HG02938 (cell line): ENCODE measurements at regions not wholly inside any gene's neighbourhood (a gene's known extent, or its start where the extent isn't known, plus 50 kb on each side); places are given as distances from the start of the nearest gene placed in this dataset.
"Not testable (repeated sequence)": the region's sequence is repeated elsewhere in the genome, so short reads cannot be mapped to it uniquely, and the experiment has no call there.

Experiments
- ATAC-seq: cut with Tn5 transposase; IDR thresholded peaks from one replicate; pipeline ENCODE4 v1.9.1; 2021; ENCODE audit warnings: mild to moderate bottlenecking, moderate library complexity; ENCODE audit not compliant: unreplicated experiment

DNA sequence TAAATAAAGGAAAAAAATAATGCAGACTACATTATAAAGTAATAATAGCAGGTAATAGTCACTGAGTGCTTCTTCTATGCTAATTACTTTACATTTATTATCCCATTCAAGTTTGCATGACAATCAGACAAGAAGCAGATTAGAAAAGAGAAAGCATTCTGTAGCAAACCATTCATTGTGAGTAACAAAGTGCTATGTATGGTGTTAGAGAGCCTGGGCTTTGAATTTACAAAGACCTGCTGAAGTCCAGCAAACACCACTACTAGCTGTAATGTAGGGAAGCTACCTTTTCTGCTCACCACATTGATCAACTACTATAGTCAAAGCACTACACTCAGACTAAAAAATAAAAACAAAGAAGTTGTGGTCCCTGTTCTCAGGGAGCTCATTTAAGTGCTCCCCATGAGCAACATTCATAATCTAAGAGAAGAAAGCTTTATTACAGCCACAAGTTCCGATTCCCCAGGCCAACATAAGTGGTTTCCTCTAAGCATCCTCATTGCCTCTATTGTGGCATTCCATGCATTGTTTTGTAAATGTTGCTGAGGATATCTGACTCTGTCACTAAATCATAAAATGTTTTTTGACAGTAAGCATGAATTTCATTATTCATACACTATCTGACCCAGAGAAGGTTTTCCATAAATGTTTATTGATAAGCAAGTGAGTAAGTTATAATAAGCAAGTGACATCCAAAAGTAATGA is 108.5 kb downstream of the FOXD4L6 start:
- not testable (repeated sequence) for ATAC-seq

DNA sequence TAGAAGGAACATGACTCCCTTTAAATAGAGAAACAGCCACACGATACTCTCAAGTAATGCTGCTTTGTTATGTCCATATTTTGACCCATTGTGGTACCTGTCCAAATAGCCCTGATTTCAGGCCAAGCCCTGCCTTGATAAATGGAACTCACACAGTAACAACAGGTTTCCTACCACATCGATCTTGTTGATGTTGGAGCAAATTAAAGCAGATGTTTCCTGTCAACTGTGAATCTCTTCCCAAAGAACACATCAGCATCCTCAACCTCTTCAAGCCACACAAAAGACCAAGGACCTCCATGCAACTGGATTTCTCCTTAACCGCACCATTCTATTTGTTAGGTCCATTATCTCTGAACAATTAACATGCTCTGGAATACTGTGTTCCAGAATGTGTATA is 109.5 kb downstream of the FOXD4L6 start:
- not testable (repeated sequence) for ATAC-seq

DNA sequence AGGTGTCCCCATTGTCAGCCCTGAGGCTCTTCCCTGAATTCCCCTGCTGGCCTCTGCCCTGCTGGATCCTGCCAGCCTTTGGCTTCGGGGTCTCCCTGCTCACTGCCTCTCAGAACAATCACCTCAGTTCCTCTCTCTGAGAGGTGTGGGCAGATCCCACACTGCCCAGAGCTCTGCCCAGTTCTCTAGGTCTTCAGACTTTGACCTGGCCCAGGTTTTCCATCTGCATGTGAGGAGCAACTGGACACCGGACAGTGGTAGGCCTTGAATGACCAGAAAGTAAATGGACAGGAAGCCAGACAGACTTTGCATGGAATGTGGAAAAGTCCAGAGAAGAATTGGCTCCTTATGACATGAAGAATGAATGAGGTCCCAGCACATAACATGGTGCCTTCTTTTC is 111.8 kb downstream of the FOXD4L6 start:
- not testable (repeated sequence) for ATAC-seq

DNA sequence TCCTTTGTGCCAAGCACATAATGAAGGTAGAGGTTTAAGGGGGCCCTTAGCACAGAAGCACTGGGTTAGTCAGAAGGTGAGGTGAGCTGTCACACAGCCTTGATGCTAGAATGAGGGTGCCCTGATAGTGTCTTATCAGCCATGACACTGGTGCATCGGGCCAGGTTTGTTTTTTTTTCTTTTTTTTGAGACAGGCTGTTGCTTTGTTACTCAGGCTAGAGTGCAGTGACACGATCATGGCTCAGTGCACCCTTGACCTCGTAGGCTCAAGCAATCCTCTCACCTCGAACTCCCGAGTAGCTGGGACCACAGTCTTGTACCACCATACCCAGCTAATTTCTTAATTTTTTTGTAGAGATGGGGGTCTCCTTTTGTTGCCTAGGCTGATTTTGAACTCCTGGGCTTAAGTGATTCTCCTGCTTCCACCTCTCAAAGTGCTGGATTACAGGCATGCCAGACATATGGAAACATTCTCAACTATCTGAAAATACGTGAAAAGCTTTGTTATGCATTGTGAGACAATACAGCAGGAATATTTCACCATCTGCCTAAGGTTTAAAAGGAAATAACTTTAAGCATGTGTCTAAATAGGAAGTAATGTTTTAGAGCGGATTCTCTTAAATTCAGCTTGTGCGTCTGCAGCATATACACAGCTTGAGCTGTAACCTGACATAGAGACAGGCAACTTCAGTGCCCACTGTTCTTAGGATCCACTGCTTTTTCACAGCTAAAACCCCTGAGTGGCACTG is 128.4 kb downstream of the FOXD4L6 start:
- ATAC-seq = not testable (repeated sequence)

DNA sequence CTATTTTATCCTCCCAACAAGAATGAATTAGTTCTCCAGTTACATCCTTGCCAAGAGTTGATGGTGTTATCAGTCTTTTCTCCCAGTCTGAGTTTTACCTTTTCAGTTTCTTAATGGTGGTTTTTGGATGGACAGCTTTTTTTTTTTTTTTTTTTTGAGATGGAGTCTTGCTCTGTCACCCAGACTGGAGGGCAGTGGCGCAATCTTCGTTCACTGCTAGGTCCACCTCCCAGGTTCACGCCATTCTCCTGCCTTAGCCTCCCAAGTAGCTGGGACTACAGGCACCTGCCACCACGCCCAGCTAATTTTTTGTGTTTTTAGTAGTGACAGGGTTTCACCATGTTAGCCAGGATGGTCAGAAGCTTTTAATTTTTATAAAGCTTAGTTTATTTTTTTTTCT is 133.0 kb downstream of the FOXD4L6 start:
- ATAC-seq = not testable (repeated sequence)

DNA sequence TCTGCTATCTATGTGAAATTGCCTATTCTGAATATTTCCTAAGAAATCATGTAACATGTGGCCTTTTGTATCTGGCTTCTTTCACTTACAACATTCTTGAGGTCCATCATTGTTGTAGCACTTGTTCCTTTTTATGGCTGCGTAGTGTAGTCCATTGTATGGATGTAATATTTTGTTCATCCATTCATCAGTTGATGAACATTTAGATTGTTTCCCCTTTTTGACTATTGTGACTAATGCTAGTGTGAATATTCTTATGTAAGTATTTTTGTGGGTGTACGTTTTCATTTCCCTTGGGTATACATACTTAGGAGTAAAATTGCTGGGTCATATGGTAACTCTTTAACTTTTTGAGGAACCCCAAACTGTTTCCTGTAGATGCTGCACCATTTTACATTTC is 134.6 kb downstream of the FOXD4L6 start:
- not testable (repeated sequence) for ATAC-seq

DNA sequence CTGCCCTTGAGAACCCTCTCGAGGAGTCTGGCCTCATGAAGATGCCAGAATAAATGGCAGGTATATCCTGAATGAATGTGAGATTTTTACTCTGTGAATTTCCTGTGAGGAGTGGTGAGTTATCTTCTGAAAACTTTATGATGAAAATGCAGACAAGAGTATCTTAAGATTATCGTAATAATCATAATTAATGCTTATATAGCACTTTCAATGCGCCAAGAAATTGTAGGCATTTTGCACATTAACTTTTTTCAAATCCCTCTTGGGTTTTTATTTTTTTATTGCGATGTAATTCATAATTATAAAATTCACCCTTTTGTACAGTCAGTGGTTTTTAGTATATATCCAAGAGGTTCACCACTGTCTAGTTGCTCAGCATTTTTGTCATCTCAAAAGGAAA is 135.1 kb downstream of the FOXD4L6 start:
- not testable (repeated sequence) for ATAC-seq

DNA sequence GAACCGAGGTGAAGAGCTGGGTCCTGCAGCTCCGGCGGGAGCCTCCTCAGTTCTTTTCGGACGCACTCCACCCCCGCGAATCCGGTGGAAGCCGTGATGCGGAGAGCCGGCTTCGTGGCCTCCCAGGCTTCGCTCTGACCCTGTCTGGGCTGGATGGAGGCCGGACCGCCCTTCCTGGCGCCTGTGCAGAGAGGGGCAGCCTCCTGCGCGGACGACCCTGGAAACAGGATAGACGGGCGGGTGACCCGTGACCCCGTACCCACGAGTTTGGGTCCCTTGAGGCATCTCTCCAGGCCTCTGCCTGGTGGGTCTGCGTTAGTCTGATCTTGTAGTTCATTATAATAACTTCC is 136.0 kb downstream of the FOXD4L6 start:
- peak; percentile 31 for ATAC-seq

DNA sequence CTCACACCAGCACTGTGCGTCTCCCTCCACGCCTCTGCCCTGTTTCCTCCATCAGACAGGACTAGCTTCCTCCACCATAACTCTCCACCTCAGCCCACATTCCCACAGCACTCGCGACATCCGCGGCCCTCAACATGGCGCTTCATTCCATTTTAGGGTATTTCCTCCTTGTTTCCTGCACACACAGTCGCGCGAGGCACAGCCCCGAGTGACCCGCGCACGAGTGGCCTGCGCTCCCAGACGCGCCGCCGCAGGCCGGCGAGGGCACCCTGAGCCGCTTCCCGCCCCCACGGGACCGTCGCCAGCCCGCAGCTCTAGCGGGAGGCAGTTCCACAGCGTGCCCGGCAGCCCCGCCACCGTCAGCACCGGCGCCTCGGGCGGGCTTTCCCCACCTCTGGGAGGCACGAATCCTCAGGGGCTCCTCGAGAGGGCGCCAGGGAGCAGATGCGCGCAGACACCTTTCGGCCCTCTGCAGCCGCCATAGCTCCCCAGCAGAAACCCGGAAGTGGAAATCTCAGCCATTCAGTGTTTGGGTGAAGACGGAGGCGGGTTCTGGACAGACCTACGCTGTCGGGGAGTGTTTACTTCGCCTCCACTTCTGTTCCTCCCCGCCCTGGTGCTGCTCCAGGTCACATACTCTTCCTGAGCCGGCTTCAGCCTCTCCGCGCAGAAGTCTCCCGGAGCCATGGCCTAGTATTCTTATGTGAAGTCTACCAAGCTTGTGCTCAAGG is 136.6 kb downstream of the FOXD4L6 start:
- ATAC-seq = peak; percentile 100

DNA sequence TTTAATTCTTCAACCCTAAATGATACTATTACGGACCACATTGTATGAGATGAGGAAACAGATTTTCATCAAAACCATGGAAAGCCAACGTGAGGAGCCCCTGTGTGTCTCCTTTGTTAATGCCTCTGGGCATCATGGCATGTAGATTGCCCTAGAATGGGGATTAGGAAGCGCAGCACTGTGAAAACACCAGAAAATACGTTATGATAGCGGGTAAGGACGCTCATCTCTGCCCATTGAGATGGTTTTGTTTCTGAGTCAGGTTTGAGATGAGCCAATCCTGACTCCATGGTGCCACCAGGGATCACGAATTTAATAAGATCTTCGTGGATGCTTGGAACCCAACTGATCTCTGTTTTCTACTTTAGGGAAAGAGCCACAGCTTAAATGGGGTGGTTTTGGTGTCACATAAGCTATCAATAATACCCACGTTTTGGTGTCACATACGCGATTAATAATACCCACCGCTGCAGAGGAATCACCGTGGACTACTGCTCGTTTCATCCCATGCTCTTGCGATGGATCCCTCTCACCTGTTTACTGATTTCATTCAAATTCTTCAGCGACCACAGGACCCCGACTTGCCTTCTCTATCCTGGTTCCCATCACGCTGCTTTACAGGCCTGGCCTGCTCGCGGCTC is 137.3 kb downstream of the FOXD4L6 start:
- not testable (repeated sequence) for ATAC-seq

DNA sequence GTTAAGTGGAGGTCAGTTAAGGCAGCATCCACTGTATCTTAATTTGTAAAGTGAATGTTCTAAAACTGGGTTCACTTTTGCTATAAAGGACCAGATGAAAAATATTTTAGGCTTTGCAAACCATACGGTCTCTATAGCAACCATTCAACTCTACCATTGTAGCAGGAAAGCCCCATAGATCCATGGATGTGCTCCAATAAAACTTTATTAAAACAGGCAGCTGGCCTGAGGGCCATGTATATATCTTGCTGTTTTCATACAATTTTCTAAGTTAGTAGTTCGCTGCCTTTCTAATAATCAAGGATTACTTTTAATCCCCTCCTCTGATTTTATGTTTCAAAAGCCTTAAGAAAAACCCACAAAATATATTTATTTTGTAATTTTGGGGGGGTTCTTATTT is 142.1 kb downstream of the FOXD4L6 start:
- not testable (repeated sequence) for ATAC-seq

DNA sequence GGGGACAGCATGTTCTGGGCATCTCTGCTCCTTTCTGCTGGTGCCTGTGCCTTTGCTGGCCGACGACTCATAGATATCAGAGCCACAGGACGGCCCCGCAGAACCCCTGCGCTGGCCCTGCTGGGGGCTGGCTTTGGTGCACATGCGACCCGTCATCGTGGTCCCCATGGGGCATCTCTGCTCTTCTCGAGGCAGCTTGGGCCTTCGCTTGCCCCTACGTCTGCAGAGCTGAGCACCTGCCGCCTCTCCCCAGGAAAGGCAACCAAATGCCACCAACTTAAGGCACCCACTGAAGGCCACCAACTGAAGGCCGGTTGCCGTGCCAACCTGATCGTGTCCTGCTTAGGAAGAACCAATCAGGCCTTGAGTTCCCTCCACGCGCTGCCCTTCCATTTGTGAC is 153.1 kb downstream of the FOXD4L6 start:
- ATAC-seq = not testable (repeated sequence)

DNA sequence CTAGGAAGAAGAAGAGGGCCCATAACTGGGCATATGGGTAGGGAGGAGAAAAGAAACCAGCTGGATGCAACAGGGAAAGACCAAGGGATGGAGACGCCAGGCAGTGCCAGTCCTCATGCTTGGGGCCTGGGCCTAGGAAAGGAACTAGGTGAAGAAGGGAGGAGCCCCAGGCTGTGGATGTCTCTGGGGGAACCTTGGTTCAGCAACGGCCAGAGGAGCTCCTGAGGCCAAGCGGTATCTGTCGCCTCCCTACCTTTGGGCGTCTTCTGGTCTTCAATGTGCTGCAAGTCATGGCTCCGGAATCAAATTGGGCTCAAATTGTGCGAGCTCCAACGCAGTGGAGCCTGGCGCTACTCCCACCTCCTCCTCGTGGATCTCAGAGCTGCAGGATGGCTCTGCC is 153.6 kb downstream of the FOXD4L6 start:
- not testable (repeated sequence) for ATAC-seq

DNA sequence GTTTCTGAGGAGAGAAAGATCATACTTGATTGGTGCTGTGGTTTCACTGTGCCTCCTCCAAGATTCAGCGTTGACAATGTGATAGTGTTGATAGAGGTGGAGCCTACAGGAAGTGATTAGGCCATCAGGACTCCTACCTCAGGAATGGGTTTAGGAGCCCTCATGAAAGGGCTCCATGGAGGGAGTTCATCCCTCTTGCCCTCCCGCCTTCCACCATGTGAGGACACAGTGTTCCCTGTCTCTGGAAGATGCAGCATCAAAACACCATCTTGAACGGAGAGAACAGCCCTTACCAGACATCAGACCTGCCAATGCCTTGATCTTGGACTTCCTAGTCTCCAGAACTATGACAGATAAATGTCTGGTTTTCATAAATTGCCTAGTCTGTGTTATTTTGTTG is 156.7 kb downstream of the FOXD4L6 start:
- not testable (repeated sequence) for ATAC-seq

DNA sequence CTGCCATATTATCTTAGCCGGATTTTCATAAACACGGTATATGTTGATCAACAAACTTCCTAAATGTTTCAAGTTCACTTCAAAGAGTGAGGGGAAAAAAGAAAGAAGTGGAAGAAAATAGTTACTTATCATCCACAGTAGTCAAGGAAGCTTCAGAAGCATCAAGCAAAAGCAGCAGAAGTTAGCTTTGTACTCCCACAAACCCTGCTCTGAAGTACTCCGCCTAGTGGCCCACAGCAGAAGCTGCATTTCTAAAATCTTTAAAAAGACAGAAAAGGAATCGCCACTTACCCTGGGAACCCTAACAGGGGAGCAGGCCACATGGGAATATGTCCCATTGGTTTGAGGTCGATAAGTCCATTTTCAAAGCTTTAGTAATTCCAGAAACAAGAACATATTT is 158.1 kb downstream of the FOXD4L6 start:
- ATAC-seq = not testable (repeated sequence)

DNA sequence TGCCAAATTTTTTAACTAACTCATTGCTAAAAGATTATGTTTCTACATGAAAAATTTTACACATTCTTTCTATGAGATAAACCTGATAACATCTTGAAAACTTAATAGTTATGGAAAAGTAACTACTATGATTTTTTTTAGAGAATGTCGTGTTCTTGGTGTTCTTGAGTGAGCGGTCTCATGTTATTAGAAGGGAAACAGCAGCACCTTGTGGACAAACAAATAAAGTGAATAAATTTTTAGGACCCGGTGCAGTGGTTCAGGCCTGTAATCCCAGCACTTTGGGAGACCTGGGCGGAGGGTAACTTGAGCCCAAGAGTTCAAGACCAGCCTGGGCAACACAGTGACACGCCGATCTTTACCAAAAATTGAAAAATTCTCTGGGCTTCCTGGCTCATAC is 166.0 kb downstream of the FOXD4L6 start:
- not testable (repeated sequence) for ATAC-seq

DNA sequence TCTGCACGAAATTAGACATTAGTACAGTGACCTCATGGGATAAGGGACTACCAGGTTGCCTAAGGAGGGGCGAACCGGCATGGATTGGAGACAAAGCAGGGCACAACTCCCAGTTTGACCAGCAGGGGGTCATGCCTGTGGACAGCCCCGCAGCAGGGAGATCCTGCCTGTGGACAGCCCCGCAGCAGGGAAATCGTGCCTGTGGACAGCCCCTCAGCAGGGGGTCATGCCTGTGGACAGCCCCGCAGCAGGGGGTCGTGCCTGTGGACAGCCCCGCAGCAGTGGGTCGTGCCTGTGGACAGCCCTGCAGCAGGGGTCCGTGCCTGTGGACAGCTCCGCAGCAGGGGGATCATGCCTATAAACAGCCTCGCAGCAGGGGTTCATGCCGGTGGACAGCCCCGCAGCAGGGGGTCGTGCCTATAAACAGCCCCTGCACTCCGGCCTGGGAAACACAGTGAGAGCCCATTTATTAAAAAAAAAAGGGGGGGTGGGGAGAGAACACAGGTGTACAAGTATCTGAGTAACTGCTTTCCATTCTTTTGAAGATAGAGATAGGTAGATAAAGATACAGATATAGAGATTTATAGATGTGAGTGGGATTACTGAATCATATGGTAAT is 176.5 kb downstream of the FOXD4L6 start:
- not testable (repeated sequence) for ATAC-seq

DNA sequence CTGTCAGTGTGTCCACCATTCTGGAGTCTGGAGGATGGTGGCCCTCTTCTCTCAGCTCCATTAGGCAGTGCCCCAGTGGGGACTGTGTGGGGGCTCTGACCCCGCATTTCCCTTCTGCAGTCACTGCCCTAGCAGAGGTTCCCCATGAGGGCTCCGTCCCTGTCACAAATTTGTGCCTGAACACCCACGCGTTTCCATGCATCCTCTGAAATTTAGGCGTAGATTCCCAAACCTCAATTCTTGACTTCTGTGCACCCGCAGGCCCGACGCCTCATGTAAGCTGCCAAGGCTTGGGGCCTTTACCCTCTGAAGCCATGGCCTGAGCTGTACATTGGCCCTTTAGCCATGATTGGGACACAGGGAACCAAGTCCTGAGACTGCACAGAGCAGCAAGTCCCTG is 182.3 kb downstream of the FOXD4L6 start:
- not testable (repeated sequence) for ATAC-seq

DNA sequence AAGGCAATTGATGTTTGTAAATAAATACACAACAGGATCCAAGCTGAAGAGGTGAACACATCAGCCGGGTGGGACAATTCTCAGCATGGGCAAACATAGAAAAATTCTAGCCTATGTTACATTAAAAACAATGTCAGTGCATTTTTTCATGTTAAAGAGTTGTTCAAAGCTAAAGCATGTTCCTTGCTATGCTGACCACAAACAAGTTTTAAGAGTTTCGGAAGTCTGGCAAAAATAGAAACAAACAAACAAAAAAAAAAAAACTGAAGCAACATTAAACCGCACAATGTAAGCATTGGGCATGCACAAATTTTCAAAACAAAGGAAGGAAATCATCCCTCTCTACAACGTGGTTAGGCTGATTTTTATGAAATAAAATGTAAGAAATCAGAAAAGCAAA is 185.8 kb downstream of the FOXD4L6 start:
- ATAC-seq = not testable (repeated sequence)

DNA sequence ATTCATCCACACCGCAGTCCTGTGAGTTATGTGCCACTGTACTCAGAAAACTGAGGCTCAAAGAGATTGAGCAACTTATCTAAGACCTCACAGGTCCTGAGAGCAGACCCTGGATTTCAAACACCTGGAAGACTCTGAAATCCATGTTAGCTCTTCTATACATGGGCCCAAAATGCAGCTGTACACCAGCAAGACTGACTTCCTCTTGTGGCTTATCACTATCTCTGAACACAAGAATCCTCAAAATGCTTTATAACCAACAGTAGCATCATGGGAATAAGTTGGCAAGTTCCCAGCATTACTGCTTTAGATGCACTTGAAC is 188.6 kb downstream of the FOXD4L6 start:
- ATAC-seq = not testable (repeated sequence)
